Stomach (tissue), 8 donors: ENCODE measurements at regions not wholly inside any gene's neighbourhood (a gene's known extent, or its start where the extent isn't known, plus 50 kb on each side); places are given as distances from the start of the nearest gene placed in this dataset.

Source experiments
- DNase-seq, 2 donors: peaks; one replicate each; pipeline versions ENCODE4 v3.0.0 to v3.0.0-alpha.2; 2013 to 2019
- H3K27ac ChIP-seq, 5 donors: fragments of 200-600 bp in 4 of 5; sonication (generic) in 4 of 5; one replicate each; pipeline ENCODE4 v1.5.1; 2013 to 2019; ENCODE audit warnings: mild to moderate bottlenecking in 1 of 5, moderate library complexity in 1 of 5
- H3K27me3 ChIP-seq, 3 donors: fragments of 200-600 bp; sonication (generic); one replicate each; pipeline ENCODE4 v1.5.1; 2017 to 2019; ENCODE audit warnings: mixed run types in 1 of 3
- H3K36me3 ChIP-seq, 4 donors: fragments of 200-600 bp; sonication (generic); 1 replicate in 3 of 4; 2 replicates in 1 of 4; pipeline ENCODE4 v1.5.1; 2016 to 2019
- H3K4me1 ChIP-seq, 4 donors: fragments of 200-600 bp; sonication (generic); one replicate each; pipeline ENCODE4 v1.5.1; 2016 to 2019
- H3K4me3 ChIP-seq, 4 donors: fragments of 200-600 bp; sonication (generic) in 3 of 4; one replicate each; pipeline ENCODE4 v1.5.1; 2016 to 2019; ENCODE audit warnings: mild to moderate bottlenecking in 1 of 4
- H3K9me3 ChIP-seq, 4 donors: fragments of 200-600 bp; sonication (generic); one replicate each; pipeline ENCODE4 v1.5.1; 2016 to 2019
- EP300 ChIP-seq: sonication (generic); formaldehyde crosslinking; IDR thresholded peaks from one replicate; pipeline ENCODE4 v1.6.1; 2017; ENCODE audit warnings: antibody characterized with exemption
- POLR2A ChIP-seq, 4 donors: fragments of 450-650 bp; IDR thresholded peaks; one replicate each; pipeline ENCODE4 v1.6.1; 2016; ENCODE audit warnings: antibody characterized with exemption in 4 of 4, control low read depth in 2 of 4, mild to moderate bottlenecking in 1 of 4, moderate library complexity in 1 of 4
- POLR2AphosphoS5 ChIP-seq, 3 donors: sonication (generic); formaldehyde crosslinking; IDR thresholded peaks; one replicate each; pipeline ENCODE4 v1.6.1; 2016; ENCODE audit warnings: antibody characterized with exemption in 3 of 3
- WGBS, 5 donors: extraction: QIAGEN DNeasy Blood & Tissue Kit in 3 of 5; methylation state at CpG; one replicate each; pipeline versions ENCODE4 v1.1.5 to v1.1.7; 2013 to 2018; 5-methylcytosine and 5-hydroxymethylcytosine counted together
- intact Hi-C: fragments of 100-400 bp; cut with DNase I; formaldehyde crosslinking; loops from one replicate; pipeline ENCODE4 v1.15.1; 2023; ENCODE audit warnings: low total_unique reads
- TF ChIP-seq, protein P1 (sequence below), 7 experiments: fragments of 450-650 bp in 4 of 7; fragments of 200-600 bp in 3 of 7; sonication (generic) in 3 of 7; IDR thresholded peaks; one replicate each; pipeline ENCODE4 v1.5.1; 2016 to 2019; ENCODE audit warnings: antibody characterized with exemption in 7 of 7, control low read depth in 2 of 7, mild to moderate bottlenecking in 1 of 7
- donor health status: healthy with polysubstance abuse.
- donor health status: Bipolar disorder and iron deficiency.
- donor health status: healthy.

DNA sequence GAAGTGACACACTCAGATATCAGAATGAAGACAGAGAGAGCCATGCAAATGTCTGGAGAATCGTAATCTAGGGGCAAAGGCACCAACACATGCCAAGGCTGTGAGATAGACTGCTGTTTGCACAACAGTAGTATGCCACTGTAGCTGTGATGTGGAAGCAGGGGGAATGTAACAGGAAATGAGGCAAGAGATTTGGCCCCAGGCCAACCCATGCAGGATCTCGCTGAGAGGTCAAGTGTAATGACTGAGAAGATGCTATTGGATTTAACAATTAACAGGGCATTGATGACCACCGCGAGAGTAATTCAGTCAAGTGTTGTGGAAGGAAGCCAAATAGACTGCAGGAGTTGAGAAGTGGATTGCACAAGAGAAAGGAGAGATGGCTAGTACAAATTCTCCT lies 107.3 kb upstream of the ST6GALNAC5 start:
- intact Hi-C loops: no loop called here
- H3K4me3 ChIP-seq: no peak overlapping the region
- no peaks in the 10 kb centered on the region for H3K9me3 ChIP-seq
- no peaks in the 10 kb centered on the region for H3K27me3 ChIP-seq
- WGBS, 5 donors: 55 to 75% (median 71%) methylated on average over 4 of the region's 4 CpGs
- no peaks in the 10 kb centered on the region for H3K36me3 ChIP-seq
- no peaks in the 10 kb centered on the region for H3K4me1 ChIP-seq
- H3K27ac ChIP-seq: no peak overlapping the region
- peak in 1 of 2 donors; percentile 47 for DNase-seq
- TF ChIP-seq, protein P1, sequence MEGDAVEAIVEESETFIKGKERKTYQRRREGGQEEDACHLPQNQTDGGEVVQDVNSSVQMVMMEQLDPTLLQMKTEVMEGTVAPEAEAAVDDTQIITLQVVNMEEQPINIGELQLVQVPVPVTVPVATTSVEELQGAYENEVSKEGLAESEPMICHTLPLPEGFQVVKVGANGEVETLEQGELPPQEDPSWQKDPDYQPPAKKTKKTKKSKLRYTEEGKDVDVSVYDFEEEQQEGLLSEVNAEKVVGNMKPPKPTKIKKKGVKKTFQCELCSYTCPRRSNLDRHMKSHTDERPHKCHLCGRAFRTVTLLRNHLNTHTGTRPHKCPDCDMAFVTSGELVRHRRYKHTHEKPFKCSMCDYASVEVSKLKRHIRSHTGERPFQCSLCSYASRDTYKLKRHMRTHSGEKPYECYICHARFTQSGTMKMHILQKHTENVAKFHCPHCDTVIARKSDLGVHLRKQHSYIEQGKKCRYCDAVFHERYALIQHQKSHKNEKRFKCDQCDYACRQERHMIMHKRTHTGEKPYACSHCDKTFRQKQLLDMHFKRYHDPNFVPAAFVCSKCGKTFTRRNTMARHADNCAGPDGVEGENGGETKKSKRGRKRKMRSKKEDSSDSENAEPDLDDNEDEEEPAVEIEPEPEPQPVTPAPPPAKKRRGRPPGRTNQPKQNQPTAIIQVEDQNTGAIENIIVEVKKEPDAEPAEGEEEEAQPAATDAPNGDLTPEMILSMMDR (IDR thresholded peaks at IDR 0.05): no peak
- TF ChIP-seq EP300 (no peak), POLR2AphosphoS5 (IDR thresholded peaks at IDR 0.05) (no peak), POLR2A (IDR thresholded peaks at IDR 0.05) (no peak)

DNA sequence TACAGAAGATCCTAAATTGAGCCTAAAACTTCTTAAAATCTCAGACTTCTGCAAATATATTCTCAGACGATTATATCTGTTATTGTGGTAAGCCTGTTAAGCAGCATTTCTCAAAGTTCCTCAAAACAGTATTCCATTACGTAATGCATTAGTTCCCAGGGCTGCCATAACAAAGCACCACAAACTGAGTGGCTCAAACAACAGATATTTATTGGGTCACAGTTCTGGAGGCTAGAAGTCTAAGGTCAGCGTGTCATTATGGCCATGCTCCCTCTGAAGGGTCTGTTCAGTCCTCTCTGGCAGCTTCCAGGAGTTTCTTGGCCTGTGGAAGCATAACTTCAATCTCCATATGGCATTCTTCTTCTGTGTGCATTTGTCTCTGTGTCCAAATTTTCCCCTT lies 103.5 kb upstream of the ST6GALNAC5 start:
- H3K4me1 ChIP-seq: no peaks in the 10 kb centered on the region
- intact Hi-C loops: no loop called here
- no peak overlapping the region for H3K27ac ChIP-seq
- H3K27me3 ChIP-seq: no peaks in the 10 kb centered on the region
- H3K4me3 ChIP-seq: no peak overlapping the region
- 59 to 67% (median 65%) methylated on average over 3 of the region's 3 CpGs for WGBS, 5 donors
- H3K36me3 ChIP-seq: no peaks in the 10 kb centered on the region
- TF ChIP-seq, protein P1 (IDR thresholded peaks at IDR 0.05): no peak
- no peak for TF ChIP-seq POLR2A (IDR thresholded peaks at IDR 0.05)
- TF ChIP-seq EP300: no peak
- no peak for TF ChIP-seq POLR2AphosphoS5 (IDR thresholded peaks at IDR 0.05)
- H3K9me3 ChIP-seq: no peaks in the 10 kb centered on the region
- peak in 1 of 2 donors; percentile 21 for DNase-seq

DNA sequence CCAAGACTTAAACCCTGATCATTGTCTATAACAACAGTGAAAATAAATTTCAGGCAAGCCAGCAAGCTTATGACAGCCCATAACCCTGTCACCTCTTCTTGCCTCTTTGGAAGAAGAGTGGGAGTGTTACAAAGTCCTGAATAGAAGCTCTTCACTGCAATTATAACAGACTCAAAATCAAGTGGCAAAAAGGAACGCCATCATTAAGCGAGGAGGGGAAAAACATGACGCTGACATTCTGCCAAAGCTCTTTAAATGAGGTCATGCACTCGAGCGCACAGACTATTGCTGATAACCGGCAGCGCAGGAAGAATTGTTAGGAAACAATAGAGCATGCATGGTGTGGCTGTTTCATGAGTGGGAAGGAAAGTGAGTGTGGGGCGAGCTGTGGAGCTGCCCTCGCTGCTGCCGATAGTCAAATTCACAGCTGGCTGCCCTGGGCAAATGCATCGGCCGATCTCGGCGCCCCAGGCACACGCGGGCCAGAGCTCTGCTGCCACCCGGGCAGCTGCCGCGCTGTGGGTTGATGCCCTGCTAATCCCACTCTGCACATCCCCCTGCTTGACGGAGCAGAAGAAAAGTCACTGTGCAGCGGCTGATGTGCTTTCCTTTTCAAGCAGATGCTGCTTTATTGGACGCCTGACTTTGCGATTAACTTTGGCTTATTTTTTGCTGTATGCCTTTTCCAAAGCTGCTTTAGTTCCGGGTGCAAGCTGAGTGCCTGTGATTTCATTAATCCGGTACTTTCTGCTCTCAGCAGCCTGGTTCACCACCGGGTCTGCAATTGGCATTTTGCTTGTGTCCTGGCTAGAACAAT lies 102.4 kb upstream of the ST6GALNAC5 start:
- no peak overlapping the region for H3K27ac ChIP-seq
- intact Hi-C loops: no loop called here
- H3K9me3 ChIP-seq: no peaks in the 10 kb centered on the region
- WGBS, 5 donors: 55 to 67% (median 61%) methylated on average over 26 of the region's 26 CpGs
- H3K36me3 ChIP-seq: no peaks in the 10 kb centered on the region
- H3K27me3 ChIP-seq: no peaks in the 10 kb centered on the region
- no peaks in the 10 kb centered on the region for H3K4me1 ChIP-seq
- peak in 1 of 2 donors; percentile 59 for DNase-seq
- H3K4me3 ChIP-seq: peak overlapping the region in 1 of 4 donors; percentile 10
- TF ChIP-seq POLR2AphosphoS5 (IDR thresholded peaks at IDR 0.05) (no peak), EP300 (no peak), POLR2A (IDR thresholded peaks at IDR 0.05) (no peak)
- TF ChIP-seq, protein P1 (IDR thresholded peaks at IDR 0.05): no peak

DNA sequence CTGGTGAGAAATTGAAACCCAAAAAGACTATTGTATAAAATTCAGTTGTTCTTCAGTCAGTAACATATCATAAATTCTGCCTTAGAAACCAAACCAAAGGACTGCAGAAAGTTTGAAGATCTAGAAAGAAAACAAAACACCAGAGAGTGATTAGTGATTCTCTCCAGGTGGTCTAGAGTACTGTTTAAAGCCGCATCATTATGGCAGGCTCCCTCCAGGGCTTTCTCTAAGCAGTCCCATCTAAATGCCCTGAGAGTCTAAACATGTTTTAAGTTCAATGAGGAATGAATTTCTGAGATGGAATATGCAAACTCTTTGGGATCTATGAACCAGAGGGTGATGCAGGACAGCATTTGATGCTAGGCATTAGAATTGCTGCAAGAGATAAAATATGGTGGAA lies 100.9 kb upstream of the ST6GALNAC5 start:
- Histone ChIP-seq H3K9me3 (no peaks in the 10 kb centered on the region), H3K27me3 (no peaks in the 10 kb centered on the region), H3K4me3 (no peak overlapping the region), H3K4me1 (no peaks in the 10 kb centered on the region), H3K36me3 (no peaks in the 10 kb centered on the region), H3K27ac (no peak overlapping the region)
- intact Hi-C loops: no loop called here
- WGBS, 5 donors: 64 to 86% (median 70%) methylated on average over 1 of the region's 1 CpG
- no peak for TF ChIP-seq EP300
- TF ChIP-seq POLR2A (IDR thresholded peaks at IDR 0.05): no peak
- no peak for TF ChIP-seq POLR2AphosphoS5 (IDR thresholded peaks at IDR 0.05)
- TF ChIP-seq, protein P1 (IDR thresholded peaks at IDR 0.05): no peak
- DNase-seq: no peak
